H1 (cell line): ENCODE measurements at regions not wholly inside any gene's neighbourhood (a gene's known extent, or its start where the extent isn't known, plus 50 kb on each side); places are given as distances from the start of the nearest gene placed in this dataset.

Experiments
- CTCF ChIA-PET: fragments of 300-600 bp; sonication (Branson Sonifier 250); formaldehyde crosslinking; loops from one replicate; lab custom pipeline; 2021; ENCODE audit not compliant: partially characterized antibody; lab: Charles Lee
- POLR2A ChIA-PET: fragments of 300-600 bp; sonication (Branson Sonifier 250); formaldehyde crosslinking; loops from one replicate; lab custom pipeline; 2021; ENCODE audit warnings: inconsistent platforms; ENCODE audit not compliant: partially characterized antibody; lab: Charles Lee
- DNase-seq, 2 experiments: peaks; one replicate each; pipeline versions ENCODE4 v3.0.0 to v3.0.0-alpha.2; 2010 to 2022; ENCODE audit warnings: low spot score in 2 of 2, low read depth in 1 of 2, mixed read lengths in 1 of 2
- FAIRE-seq: peaks from 2 replicates; lab custom pipeline; 2011; peaks lifted over from hg19 to GRCh38; lab: Jason Lieb, UNC
- H2AFZ ChIP-seq: 2 replicates; pipeline ENCODE4 v1.8.1; 2012; ENCODE audit warnings: low read length, inconsistent platforms
- H2AK5ac ChIP-seq: 2 replicates; pipeline ENCODE4 v1.6.1; 2013; ENCODE audit warnings: low read depth, low read length
- H2BK120ac ChIP-seq: replicated peaks from 2 replicates; pipeline ENCODE3; 2013; ENCODE audit warnings: low read depth, low read length, inconsistent platforms
- H2BK12ac ChIP-seq: 2 replicates; pipeline ENCODE4 v1.6.1; 2013; ENCODE audit warnings: low read depth, low read length
- H2BK15ac ChIP-seq: 2 replicates; pipeline ENCODE4 v1.6.1; 2013; ENCODE audit warnings: low read length
- H2BK20ac ChIP-seq: 2 replicates; pipeline ENCODE4 v1.6.1; 2013; ENCODE audit warnings: low read length
- H2BK5ac ChIP-seq: 2 replicates; pipeline ENCODE4 v1.6.1; 2013; ENCODE audit warnings: low read depth, low read length
- H3K14ac ChIP-seq: 2 replicates; pipeline ENCODE4 v1.6.1; 2013; ENCODE audit warnings: inconsistent platforms; ENCODE audit not compliant: insufficient read length
- H3K18ac ChIP-seq: 2 replicates; pipeline ENCODE4 v1.6.1; 2013; ENCODE audit warnings: low read length; ENCODE audit errors: extremely low read depth
- H3K23ac ChIP-seq: 2 replicates; pipeline ENCODE4 v1.6.1; 2013; ENCODE audit warnings: inconsistent platforms; ENCODE audit not compliant: insufficient read length
- H3K23me2 ChIP-seq: 2 replicates; pipeline ENCODE4 v1.6.1; 2013; ENCODE audit warnings: low read depth, low read length
- H3K27ac ChIP-seq: 2 replicates; pipeline ENCODE4 v1.6.1; 2011; ENCODE audit warnings: low read depth, low read length, inconsistent platforms
- H3K27me3 ChIP-seq, 4 experiments: replicated peaks in 1 of 4; 1 replicate in 1 of 4; 2 replicates in 3 of 4; pipeline versions ENCODE4 v1.6.1 to v1.8.1; 2011 to 2013; ENCODE audit warnings: low read length in 3 of 4, mild to moderate bottlenecking in 3 of 4, inconsistent platforms in 2 of 4, mixed read lengths in 2 of 4, moderate library complexity in 1 of 4; ENCODE audit not compliant: control insufficient read depth in 3 of 4, insufficient read depth in 3 of 4; ENCODE audit errors: extremely low read depth in 1 of 4
- H3K36me3 ChIP-seq, 4 experiments: 2 replicates each; pipeline versions ENCODE4 v1.6.1 to v1.8.1; 2011 to 2013; ENCODE audit warnings: mild to moderate bottlenecking in 4 of 4, low read length in 3 of 4, moderate library complexity in 2 of 4, control low read depth in 1 of 4, inconsistent platforms in 1 of 4; ENCODE audit not compliant: insufficient read depth in 4 of 4, control insufficient read depth in 2 of 4
- H3K4ac ChIP-seq: replicated peaks from 2 replicates; pipeline ENCODE3; 2013; ENCODE audit warnings: low read length, low read depth, mixed read lengths, inconsistent platforms; ENCODE audit not compliant: insufficient read length
- H3K4me1 ChIP-seq, 4 experiments: replicated peaks in 1 of 4; 1 replicate in 1 of 4; 2 replicates in 3 of 4; pipeline versions ENCODE4 v1.6.1 to v1.8.1; 2011 to 2013; ENCODE audit warnings: low read length in 3 of 4, inconsistent platforms in 2 of 4, mixed read lengths in 1 of 4; ENCODE audit not compliant: insufficient read depth in 4 of 4, control insufficient read depth in 3 of 4
- H3K4me2 ChIP-seq, 2 experiments: 2 replicates each; pipeline versions ENCODE4 v1.6.1 to v1.8.1; 2011 to 2013; ENCODE audit warnings: low read depth in 2 of 2, low read length in 2 of 2, control low read depth in 1 of 2, inconsistent platforms in 1 of 2, mild to moderate bottlenecking in 1 of 2; ENCODE audit not compliant: insufficient read depth in 1 of 2
- H3K4me3 ChIP-seq, 4 experiments: fragments of 200-600, 300-600 bp in 1 of 4; sonication (generic), shearing (Covaris generic), sonication (Bioruptor Twin) in 1 of 4; 2 replicates each; pipeline versions ENCODE4 v1.5.1 to v1.8.1; 2011 to 2016; ENCODE audit warnings: low read length in 4 of 4, low read depth in 3 of 4, control low read depth in 2 of 4, inconsistent platforms in 2 of 4, mild to moderate bottlenecking in 2 of 4, mixed read lengths in 1 of 4, moderate library complexity in 1 of 4; ENCODE audit not compliant: insufficient read depth in 2 of 4; ENCODE audit errors: extremely low read depth in 1 of 4
- H3K56ac ChIP-seq: replicated peaks from 2 replicates; pipeline ENCODE3; 2013; ENCODE audit warnings: low read depth, mild to moderate bottlenecking, mixed read lengths, low read length, inconsistent platforms; ENCODE audit not compliant: insufficient read length
- H3K79me1 ChIP-seq: 2 replicates; pipeline ENCODE4 v1.6.1; 2013; ENCODE audit warnings: low read depth, low read length, control low read depth
- H3K79me2 ChIP-seq, 2 experiments: 2 replicates each; pipeline versions ENCODE4 v1.6.1 to v1.8.1; 2012 to 2013; ENCODE audit warnings: low read length in 2 of 2, mild to moderate bottlenecking in 2 of 2, inconsistent platforms in 1 of 2; ENCODE audit not compliant: insufficient read depth in 2 of 2, control insufficient read depth in 1 of 2
- H3K9ac ChIP-seq, 4 experiments: replicated peaks in 1 of 4; 1 replicate in 1 of 4; 2 replicates in 3 of 4; pipeline versions ENCODE4 v1.6.1 to v1.8.1; 2011 to 2013; ENCODE audit warnings: low read depth in 3 of 4, low read length in 3 of 4, control low read depth in 2 of 4, mild to moderate bottlenecking in 2 of 4, moderate library complexity in 2 of 4, inconsistent platforms in 1 of 4; ENCODE audit errors: extremely low read depth in 1 of 4
- H3K9me3 ChIP-seq, 2 experiments: 2 replicates each; pipeline versions ENCODE4 v1.6.1 to v1.8.1; 2012 to 2013; ENCODE audit warnings: mild to moderate bottlenecking in 2 of 2, moderate library complexity in 2 of 2, control low read depth in 1 of 2, inconsistent platforms in 1 of 2, low read depth in 1 of 2, low read length in 1 of 2, mixed read lengths in 1 of 2; ENCODE audit not compliant: insufficient read depth in 2 of 2
- H4K20me1 ChIP-seq, 2 experiments: replicated peaks in 1 of 2; 2 replicates each; pipeline versions ENCODE3 to v1.8.1; 2011 to 2013; ENCODE audit warnings: inconsistent platforms in 2 of 2, low read length in 2 of 2, mild to moderate bottlenecking in 1 of 2; ENCODE audit not compliant: insufficient read depth in 2 of 2, control insufficient read depth in 1 of 2
- H4K5ac ChIP-seq: 2 replicates; pipeline ENCODE4 v1.6.1; 2013; ENCODE audit warnings: low read length, low read depth, mixed read lengths, inconsistent platforms; ENCODE audit not compliant: insufficient read length
- H4K8ac ChIP-seq: 2 replicates; pipeline ENCODE4 v1.8.0; 2013; ENCODE audit warnings: mild to moderate bottlenecking, moderate library complexity, low read length, inconsistent platforms; ENCODE audit not compliant: insufficient read depth; ENCODE audit errors: extremely low read depth
- H4K91ac ChIP-seq: replicated peaks from 2 replicates; pipeline ENCODE3; 2013; ENCODE audit warnings: low read length, mixed read lengths, inconsistent platforms; ENCODE audit not compliant: insufficient read length
- ATF2 ChIP-seq: IDR thresholded peaks from 2 replicates; pipeline ENCODE4 v1.6.1; 2012; ENCODE audit warnings: low read length, inconsistent platforms
- BACH1 ChIP-seq: IDR thresholded peaks from 2 replicates; pipeline ENCODE4 v1.6.1; 2012; ENCODE audit warnings: low read length, improper control_type of control experiment
- CBX5 ChIP-seq: fragments of 300-800, 300-1000 bp; sonication (generic); IDR thresholded peaks from 2 replicates; pipeline ENCODE4 v1.7.1; 2016; ENCODE audit warnings: antibody characterized with exemption, low read length, low read depth
- CEBPB ChIP-seq: IDR thresholded peaks from 2 replicates; pipeline ENCODE4 v1.6.1; 2012; ENCODE audit warnings: low read depth, low read length
- E2F6 ChIP-seq: IDR thresholded peaks from 2 replicates; pipeline ENCODE4 v1.6.1; 2012; ENCODE audit warnings: inconsistent platforms
- EZH2 ChIP-seq: fragments of 200-600 bp; sonication (generic); IDR thresholded peaks from 2 replicates; pipeline ENCODE4 v1.7.1; 2012; ENCODE audit warnings: low read depth, mild to moderate bottlenecking, moderate library complexity, low read length, inconsistent platforms; ENCODE audit not compliant: severe bottlenecking
- MAFK ChIP-seq: IDR thresholded peaks from 2 replicates; pipeline ENCODE4 v1.6.1; 2012; ENCODE audit warnings: low read depth, mild to moderate bottlenecking, improper control_type of control experiment, low read length
- NANOG ChIP-seq: IDR thresholded peaks from 2 replicates; pipeline ENCODE4 v1.6.1; 2011; ENCODE audit warnings: low read length, low read depth, mild to moderate bottlenecking, inconsistent platforms; ENCODE audit not compliant: insufficient read depth, poor library complexity, severe bottlenecking
- PHF8 ChIP-seq: fragments of 200-600 bp; sonication (generic); conservative IDR thresholded peaks from 2 replicates; pipeline ENCODE4 v1.7.1; 2012; ENCODE audit warnings: low read depth, mild to moderate bottlenecking, inconsistent platforms, low read length, moderate library complexity
- POU5F1 ChIP-seq: IDR thresholded peaks from 2 replicates; pipeline ENCODE4 v1.6.1; 2011; ENCODE audit warnings: low read depth, mild to moderate bottlenecking, low read length, moderate library complexity
- SRF ChIP-seq: IDR thresholded peaks from 2 replicates; pipeline ENCODE4 v1.6.1; 2011; ENCODE audit warnings: mild to moderate bottlenecking, low read depth, low read length, moderate library complexity
- WGBS, 2 experiments: shearing (Covaris generic) in 1 of 2; methylation state at CpG; one replicate each; pipeline versions ENCODE4 v1.1.6 to v1.1.7; 2013 to 2015; ENCODE audit warnings: low lambda C conversion rate in 2 of 2, mixed read lengths in 2 of 2, inconsistent platforms in 1 of 2, low coverage in 1 of 2, missing lambda C conversion rate in 1 of 2; ENCODE audit not compliant: insufficient replicate concordance in 2 of 2, insufficient coverage in 1 of 2, insufficient read length in 1 of 2; ENCODE audit errors: extremely low coverage in 1 of 2, missing lambda C conversion rate in 1 of 2; 5-methylcytosine and 5-hydroxymethylcytosine counted together

- Histone ChIP-seq H4K20me1 (no peaks in the 10 kb centered on the region), H3K14ac (no peak overlapping the region), H3K18ac (no peak overlapping the region), H3K4ac (no peak overlapping the region), H2BK12ac (no peak overlapping the region), H2BK5ac (no peak overlapping the region), H3K27ac (no peak overlapping the region), H3K23ac (no peak overlapping the region), H3K56ac (no peak overlapping the region), H3K9ac (no peak overlapping the region), H3K9me3 (no peaks in the 10 kb centered on the region), H4K91ac (no peak overlapping the region), H2AK5ac (no peak overlapping the region), H3K36me3 (no peaks in the 10 kb centered on the region), H3K27me3 (no peaks in the 10 kb centered on the region), H3K4me2 (no peak overlapping the region), H4K5ac (no peak overlapping the region), H2BK20ac (no peak overlapping the region), H2BK120ac (no peak overlapping the region), H3K4me1 (no peaks in the 10 kb centered on the region), H2BK15ac (no peak overlapping the region), H3K79me1 (no peaks in the 10 kb centered on the region), H2AFZ (no peak overlapping the region), H4K8ac (no peak overlapping the region), H3K79me2 (no peaks in the 10 kb centered on the region), H3K4me3 (no peak overlapping the region), H3K23me2 (no peaks in the 10 kb centered on the region)
- ChIA-PET POLR2A (no interaction called here), CTCF (interaction anchor here (1.1 kb wide), 1 partner anchor 442 kb away, joined by 3 read pairs; no protein-coding TSS in a partner anchor)
- FAIRE-seq (no peak), DNase-seq (no peak)
- 41% methylated on average over 1 of the region's 1 CpG; no CpG with 5 or more reads in 1 of the 2 experiments for WGBS, 2 experiments
- no peak for TF ChIP-seq CEBPB
- no peak for TF ChIP-seq PHF8
- TF ChIP-seq ATF2, result no peak
- TF ChIP-seq POU5F1, result no peak
- TF ChIP-seq CBX5, result no peak
- no peak for TF ChIP-seq SRF
- no peak for TF ChIP-seq BACH1
- no peak for TF ChIP-seq E2F6
- TF ChIP-seq MAFK, result no peak
- no peak for TF ChIP-seq EZH2
- no peak for TF ChIP-seq NANOG
Observed at GRCh38 chr13:78145276-78145675, 226.6 kb upstream of the EDNRB start.
